K562 (cell line): ENCODE measurements at regions not wholly inside any gene's neighbourhood (a gene's known extent, or its start where the extent isn't known, plus 50 kb on each side); places are given as distances from the start of the nearest gene placed in this dataset.
A peak's percentile ranks its signal among the peaks of the same experiment; 100 is the strongest.

Experiments
- CHCHD3 ChIP-seq: fragments of 250-450 bp; sonication (Bioruptor Pico); IDR thresholded peaks from 2 replicates; pipeline ENCODE4 v2.1.2; 2022; ENCODE audit warnings: mild to moderate bottlenecking
- JUND ChIP-seq, 2 experiments: IDR thresholded peaks; 2 replicates in 1 of 2; 3 replicates in 1 of 2; pipeline ENCODE4 v1.6.1; 2011; ENCODE audit warnings: borderline replicate concordance in 2 of 2, low read depth in 2 of 2, low read length in 2 of 2, improper control_type of control experiment in 1 of 2, missing biosample characterization in 1 of 2, missing genetic modification characterization in 1 of 2, missing genetic modification reagents in 1 of 2
- MEIS2 ChIP-seq: fragments of 450-650 bp; IDR thresholded peaks from 2 replicates; pipeline ENCODE4 v1.6.1; 2014; ENCODE audit warnings: mild to moderate bottlenecking; ENCODE audit not compliant: partially characterized antibody
- RBM39 ChIP-seq: fragments of 200-400 bp; formaldehyde crosslinking; optimal IDR thresholded peaks from 2 replicates; pipeline ENCODE3; 2018; ENCODE audit warnings: low read depth, low read length
- YY1 ChIP-seq, 3 experiments: IDR thresholded peaks; 2 replicates each; pipeline ENCODE4 v1.6.1; 2011; ENCODE audit warnings: low read length in 2 of 3, mild to moderate bottlenecking in 2 of 3, moderate library complexity in 2 of 3, borderline replicate concordance in 1 of 3, control low read depth in 1 of 3, low read depth in 1 of 3; ENCODE audit not compliant: insufficient read depth in 3 of 3, insufficient replicate concordance in 2 of 3, control insufficient read depth in 1 of 3, insufficient read length in 1 of 3; ENCODE audit errors: extremely low read depth in 1 of 3
- ZFP30 ChIP-seq: fragments of 250-450 bp; sonication (Bioruptor Pico); IDR thresholded peaks from 2 replicates; pipeline ENCODE4 v1.8.0; 2022; ENCODE audit warnings: moderate library complexity, mild to moderate bottlenecking, inconsistent platforms, borderline replicate concordance
- TF ChIP-seq, protein P1 (sequence below): fragments of 200-600 bp; sonication (generic); IDR thresholded peaks from one replicate; pipeline ENCODE4 v1.6.1; 2012; ENCODE audit warnings: mild to moderate bottlenecking, low read depth, low read length, inconsistent platforms
- TF ChIP-seq, protein P2 (sequence below), 2 experiments: fragments of 450-650 bp; conservative IDR thresholded peaks; 2 replicates each; pipeline ENCODE4 v1.6.1; 2017; ENCODE audit warnings: mild to moderate bottlenecking in 2 of 2, moderate library complexity in 2 of 2
- TF ChIP-seq, protein P3 (sequence below): sonication (generic); IDR thresholded peaks from 2 replicates; pipeline ENCODE4 v1.6.1; 2016
- TF ChIP-seq, protein P4 (sequence below): fragments of 250-450 bp; sonication (Bioruptor Pico); IDR thresholded peaks from 2 replicates; pipeline ENCODE4 v1.9.0; 2021; ENCODE audit warnings: mild to moderate bottlenecking

DNA sequence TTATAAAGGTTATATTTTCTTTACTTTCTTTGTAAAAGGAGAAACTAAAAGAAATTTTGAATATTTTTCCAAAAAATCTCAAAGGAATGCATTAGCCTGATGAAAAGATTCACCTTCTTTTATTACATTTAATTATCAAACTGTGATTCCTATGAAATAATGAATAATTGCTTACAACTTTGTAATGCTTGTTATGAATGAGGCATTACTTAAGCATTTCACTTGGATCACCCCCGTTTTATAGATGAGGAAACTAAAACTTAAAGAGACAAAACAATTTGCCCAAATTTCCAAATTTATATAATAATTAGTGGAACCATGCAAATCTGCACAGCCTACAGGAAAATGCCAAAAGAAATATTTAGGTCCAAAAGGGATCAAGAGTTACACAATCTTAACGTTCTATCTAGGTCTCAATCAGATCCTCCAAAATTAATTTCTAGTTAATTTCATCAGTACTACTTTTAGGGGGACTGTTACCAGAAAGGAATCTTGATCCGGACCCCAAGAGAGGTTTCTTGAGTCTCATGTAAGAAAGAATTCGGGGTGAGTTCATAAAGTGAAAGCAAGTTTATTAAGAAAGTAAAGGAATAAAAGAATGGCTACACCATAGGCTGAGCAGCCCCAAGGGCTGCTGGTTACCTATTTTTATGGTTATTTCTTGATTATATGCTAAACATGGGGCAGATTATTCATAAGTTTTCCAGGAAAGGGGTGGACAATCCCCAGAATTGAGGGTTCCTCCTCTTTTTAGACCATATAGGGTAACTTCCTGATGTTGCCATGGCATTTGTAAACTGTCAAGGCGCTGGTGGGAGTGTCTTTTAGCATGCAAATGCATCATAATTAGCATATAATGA, 288.0 kb downstream of the ADGB start (continued):
- TF ChIP-seq, protein P1, sequence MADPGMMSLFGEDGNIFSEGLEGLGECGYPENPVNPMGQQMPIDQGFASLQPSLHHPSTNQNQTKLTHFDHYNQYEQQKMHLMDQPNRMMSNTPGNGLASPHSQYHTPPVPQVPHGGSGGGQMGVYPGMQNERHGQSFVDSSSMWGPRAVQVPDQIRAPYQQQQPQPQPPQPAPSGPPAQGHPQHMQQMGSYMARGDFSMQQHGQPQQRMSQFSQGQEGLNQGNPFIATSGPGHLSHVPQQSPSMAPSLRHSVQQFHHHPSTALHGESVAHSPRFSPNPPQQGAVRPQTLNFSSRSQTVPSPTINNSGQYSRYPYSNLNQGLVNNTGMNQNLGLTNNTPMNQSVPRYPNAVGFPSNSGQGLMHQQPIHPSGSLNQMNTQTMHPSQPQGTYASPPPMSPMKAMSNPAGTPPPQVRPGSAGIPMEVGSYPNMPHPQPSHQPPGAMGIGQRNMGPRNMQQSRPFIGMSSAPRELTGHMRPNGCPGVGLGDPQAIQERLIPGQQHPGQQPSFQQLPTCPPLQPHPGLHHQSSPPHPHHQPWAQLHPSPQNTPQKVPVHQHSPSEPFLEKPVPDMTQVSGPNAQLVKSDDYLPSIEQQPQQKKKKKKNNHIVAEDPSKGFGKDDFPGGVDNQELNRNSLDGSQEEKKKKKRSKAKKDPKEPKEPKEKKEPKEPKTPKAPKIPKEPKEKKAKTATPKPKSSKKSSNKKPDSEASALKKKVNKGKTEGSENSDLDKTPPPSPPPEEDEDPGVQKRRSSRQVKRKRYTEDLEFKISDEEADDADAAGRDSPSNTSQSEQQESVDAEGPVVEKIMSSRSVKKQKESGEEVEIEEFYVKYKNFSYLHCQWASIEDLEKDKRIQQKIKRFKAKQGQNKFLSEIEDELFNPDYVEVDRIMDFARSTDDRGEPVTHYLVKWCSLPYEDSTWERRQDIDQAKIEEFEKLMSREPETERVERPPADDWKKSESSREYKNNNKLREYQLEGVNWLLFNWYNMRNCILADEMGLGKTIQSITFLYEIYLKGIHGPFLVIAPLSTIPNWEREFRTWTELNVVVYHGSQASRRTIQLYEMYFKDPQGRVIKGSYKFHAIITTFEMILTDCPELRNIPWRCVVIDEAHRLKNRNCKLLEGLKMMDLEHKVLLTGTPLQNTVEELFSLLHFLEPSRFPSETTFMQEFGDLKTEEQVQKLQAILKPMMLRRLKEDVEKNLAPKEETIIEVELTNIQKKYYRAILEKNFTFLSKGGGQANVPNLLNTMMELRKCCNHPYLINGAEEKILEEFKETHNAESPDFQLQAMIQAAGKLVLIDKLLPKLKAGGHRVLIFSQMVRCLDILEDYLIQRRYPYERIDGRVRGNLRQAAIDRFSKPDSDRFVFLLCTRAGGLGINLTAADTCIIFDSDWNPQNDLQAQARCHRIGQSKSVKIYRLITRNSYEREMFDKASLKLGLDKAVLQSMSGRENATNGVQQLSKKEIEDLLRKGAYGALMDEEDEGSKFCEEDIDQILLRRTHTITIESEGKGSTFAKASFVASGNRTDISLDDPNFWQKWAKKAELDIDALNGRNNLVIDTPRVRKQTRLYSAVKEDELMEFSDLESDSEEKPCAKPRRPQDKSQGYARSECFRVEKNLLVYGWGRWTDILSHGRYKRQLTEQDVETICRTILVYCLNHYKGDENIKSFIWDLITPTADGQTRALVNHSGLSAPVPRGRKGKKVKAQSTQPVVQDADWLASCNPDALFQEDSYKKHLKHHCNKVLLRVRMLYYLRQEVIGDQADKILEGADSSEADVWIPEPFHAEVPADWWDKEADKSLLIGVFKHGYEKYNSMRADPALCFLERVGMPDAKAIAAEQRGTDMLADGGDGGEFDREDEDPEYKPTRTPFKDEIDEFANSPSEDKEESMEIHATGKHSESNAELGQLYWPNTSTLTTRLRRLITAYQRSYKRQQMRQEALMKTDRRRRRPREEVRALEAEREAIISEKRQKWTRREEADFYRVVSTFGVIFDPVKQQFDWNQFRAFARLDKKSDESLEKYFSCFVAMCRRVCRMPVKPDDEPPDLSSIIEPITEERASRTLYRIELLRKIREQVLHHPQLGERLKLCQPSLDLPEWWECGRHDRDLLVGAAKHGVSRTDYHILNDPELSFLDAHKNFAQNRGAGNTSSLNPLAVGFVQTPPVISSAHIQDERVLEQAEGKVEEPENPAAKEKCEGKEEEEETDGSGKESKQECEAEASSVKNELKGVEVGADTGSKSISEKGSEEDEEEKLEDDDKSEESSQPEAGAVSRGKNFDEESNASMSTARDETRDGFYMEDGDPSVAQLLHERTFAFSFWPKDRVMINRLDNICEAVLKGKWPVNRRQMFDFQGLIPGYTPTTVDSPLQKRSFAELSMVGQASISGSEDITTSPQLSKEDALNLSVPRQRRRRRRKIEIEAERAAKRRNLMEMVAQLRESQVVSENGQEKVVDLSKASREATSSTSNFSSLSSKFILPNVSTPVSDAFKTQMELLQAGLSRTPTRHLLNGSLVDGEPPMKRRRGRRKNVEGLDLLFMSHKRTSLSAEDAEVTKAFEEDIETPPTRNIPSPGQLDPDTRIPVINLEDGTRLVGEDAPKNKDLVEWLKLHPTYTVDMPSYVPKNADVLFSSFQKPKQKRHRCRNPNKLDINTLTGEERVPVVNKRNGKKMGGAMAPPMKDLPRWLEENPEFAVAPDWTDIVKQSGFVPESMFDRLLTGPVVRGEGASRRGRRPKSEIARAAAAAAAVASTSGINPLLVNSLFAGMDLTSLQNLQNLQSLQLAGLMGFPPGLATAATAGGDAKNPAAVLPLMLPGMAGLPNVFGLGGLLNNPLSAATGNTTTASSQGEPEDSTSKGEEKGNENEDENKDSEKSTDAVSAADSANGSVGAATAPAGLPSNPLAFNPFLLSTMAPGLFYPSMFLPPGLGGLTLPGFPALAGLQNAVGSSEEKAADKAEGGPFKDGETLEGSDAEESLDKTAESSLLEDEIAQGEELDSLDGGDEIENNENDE, result no peak
- TF ChIP-seq RBM39 (no peak), YY1 (IDR thresholded peaks at IDR 0.05; ENCODE audit: borderline replicate concordance in 1 of 3, control insufficient read depth in 1 of 3, extremely low read depth in 1 of 3, insufficient read depth in 3 of 3, insufficient read length in 1 of 3, insufficient replicate concordance in 2 of 3, low read depth in 1 of 3, low read length in 2 of 3) (no peak), JUND (IDR thresholded peaks at IDR 0.05; ENCODE audit: borderline replicate concordance, low read depth, low read length) (peak; percentile 57; the same call in 1 of the 2 replicates), JUND (tag; IDR thresholded peaks at IDR 0.05; ENCODE audit: borderline replicate concordance, low read depth, low read length) (no peak), ZFP30 (CRISPR knock-in tag) (peak; percentile 80; the same call in 1 of the 2 replicates), MEIS2 (peak; percentile 88), CHCHD3 (CRISPR knock-in tag) (peak; percentile 92)
- TF ChIP-seq, protein P2, sequence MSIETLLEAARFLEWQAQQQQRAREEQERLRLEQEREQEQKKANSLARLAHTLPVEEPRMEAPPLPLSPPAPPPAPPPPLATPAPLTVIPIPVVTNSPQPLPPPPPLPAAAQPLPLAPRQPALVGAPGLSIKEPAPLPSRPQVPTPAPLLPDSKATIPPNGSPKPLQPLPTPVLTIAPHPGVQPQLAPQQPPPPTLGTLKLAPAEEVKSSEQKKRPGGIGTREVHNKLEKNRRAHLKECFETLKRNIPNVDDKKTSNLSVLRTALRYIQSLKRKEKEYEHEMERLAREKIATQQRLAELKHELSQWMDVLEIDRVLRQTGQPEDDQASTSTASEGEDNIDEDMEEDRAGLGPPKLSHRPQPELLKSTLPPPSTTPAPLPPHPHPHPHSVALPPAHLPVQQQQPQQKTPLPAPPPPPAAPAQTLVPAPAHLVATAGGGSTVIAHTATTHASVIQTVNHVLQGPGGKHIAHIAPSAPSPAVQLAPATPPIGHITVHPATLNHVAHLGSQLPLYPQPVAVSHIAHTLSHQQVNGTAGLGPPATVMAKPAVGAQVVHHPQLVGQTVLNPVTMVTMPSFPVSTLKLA (conservative IDR thresholded peaks at IDR 0.05), result 0 out of 4 replicates have a peak, but pooled peaks of 1 of the 2 experiments have one; percentile 42
- TF ChIP-seq, protein P3, sequence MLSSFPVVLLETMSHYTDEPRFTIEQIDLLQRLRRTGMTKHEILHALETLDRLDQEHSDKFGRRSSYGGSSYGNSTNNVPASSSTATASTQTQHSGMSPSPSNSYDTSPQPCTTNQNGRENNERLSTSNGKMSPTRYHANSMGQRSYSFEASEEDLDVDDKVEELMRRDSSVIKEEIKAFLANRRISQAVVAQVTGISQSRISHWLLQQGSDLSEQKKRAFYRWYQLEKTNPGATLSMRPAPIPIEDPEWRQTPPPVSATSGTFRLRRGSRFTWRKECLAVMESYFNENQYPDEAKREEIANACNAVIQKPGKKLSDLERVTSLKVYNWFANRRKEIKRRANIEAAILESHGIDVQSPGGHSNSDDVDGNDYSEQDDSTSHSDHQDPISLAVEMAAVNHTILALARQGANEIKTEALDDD, result 0 out of 2 replicates have a peak, but pooled peaks have one; percentile 13
- TF ChIP-seq, protein P4, sequence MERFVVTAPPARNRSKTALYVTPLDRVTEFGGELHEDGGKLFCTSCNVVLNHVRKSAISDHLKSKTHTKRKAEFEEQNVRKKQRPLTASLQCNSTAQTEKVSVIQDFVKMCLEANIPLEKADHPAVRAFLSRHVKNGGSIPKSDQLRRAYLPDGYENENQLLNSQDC (CRISPR knock-in tag), result peak; percentile 93
